HG03378 (cell line): ENCODE measurements at regions not wholly inside any gene's neighbourhood (a gene's known extent, or its start where the extent isn't known, plus 50 kb on each side); places are given as distances from the start of the nearest gene placed in this dataset.

ENCODE experiments used
- ATAC-seq: cut with Tn5 transposase; IDR thresholded peaks from one replicate; pipeline ENCODE4 v1.9.1; 2021; ENCODE audit warnings: mild to moderate bottlenecking, moderate library complexity; ENCODE audit not compliant: unreplicated experiment

DNA sequence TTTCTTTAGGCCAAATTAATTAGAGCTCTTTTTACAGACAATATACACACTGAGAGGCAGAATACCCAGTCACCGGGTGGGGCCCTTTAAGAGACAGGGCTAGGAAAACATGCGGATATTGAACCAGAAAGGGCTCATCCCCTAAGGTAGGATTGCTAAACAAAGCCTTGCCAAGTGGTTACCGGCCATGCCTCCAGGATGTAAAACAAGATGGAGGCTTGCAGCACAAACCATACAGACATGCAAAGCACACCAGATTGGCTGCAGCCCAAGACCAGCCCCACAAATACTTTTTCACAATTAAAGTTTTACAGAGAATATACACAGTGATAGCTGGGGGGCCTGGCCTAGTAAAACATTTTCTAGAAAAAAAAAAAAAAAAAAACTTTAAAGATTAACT is 210.0 kb downstream of the KLHL4 start:
- no peak for ATAC-seq

DNA sequence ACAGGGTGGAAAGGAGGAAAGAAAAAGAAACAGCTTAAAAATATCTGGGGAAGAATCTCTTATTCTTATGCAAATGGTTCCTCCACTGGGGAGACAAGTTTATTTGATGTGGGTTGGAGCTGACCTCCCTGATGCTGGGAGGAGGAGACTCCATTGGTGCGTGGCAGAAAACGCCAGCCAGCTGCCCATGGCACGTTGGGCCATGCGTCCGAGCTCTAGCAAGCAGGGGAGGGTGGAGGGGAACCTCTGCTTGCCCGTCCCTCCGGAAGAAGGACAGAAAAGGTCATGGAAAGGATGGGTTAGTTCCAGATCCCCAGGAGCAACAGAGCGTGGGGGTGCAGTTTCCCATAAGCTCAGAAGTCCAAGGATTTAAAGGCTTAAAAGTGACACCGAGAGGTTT is 210.4 kb downstream of the KLHL4 start:
- ATAC-seq = no peak

DNA sequence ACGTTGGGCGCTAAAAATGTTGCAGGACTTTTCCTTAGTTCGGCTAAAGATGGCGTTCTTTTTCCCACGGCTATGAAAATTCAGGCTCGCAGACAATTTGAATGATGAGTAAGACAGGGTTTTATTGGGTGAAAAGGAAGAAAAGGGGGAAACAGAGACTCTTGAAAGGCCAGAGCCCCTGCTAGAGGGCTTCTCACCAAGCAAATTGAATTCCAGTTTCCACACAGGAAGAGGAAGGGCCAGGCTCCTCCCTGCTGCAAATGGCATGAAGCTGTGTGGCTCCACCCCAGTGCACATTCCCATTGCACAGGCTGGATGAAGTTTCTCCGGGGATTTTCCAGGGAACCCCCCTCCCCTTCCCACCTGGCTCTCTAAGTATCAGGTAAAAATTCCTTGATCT is 210.9 kb downstream of the KLHL4 start:
- no peak for ATAC-seq

DNA sequence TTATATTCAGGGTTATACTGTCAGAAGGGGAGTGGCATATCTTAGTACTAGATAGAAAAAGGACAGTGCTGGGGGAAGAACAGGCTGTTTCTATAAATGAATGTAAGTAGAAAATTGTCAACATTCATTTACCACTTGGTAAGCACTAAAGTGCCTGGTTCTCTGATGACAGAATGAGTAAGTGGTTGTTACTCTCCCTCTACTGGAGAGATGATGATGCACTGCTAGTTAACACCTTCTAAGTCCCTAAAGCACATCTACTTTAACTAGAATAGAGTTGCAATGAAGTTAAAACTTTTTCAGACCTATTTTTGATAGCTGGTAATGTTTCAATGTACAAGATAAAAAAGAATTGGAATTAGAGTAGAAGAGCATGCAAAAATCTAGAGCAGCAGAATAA is 214.5 kb downstream of the KLHL4 start:
- no peak for ATAC-seq

DNA sequence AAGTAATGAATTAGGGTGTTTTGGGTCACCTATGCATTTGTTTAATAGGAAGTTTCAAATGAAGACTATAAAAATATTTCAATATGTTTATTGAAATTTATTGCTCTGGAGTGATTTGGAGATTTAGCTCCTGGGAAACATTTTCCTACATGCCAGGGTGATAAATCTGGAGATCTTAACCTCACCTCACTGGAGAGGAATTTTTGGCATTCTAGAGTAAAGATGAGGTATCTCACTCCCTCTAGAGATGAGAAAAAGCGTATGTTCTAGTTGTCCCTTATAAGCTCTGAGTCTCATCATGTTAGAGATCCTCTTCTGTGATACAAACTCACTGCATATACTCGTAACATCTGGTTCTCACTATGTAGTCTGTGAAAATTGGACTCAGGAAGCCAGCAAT is 219.0 kb downstream of the KLHL4 start:
- ATAC-seq = no peak

DNA sequence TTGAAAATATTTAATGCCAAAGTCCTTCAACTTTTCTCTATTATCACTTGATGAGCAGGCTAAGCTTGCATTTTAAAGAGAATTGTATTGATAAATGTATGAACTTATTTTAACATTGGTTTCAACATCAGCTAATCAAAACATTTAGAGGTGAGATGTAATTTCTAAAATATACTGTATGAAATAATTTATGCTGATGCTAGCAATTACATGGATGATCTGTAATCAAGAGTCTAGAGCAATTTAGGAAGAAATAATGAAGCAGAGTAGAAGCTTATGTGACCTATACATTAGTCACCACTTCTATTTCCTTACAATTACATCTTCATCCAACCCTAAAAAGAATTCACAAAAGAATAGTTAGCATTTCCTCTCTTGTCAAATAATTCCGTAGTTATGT is 226.8 kb downstream of the KLHL4 start:
- no peak for ATAC-seq

DNA sequence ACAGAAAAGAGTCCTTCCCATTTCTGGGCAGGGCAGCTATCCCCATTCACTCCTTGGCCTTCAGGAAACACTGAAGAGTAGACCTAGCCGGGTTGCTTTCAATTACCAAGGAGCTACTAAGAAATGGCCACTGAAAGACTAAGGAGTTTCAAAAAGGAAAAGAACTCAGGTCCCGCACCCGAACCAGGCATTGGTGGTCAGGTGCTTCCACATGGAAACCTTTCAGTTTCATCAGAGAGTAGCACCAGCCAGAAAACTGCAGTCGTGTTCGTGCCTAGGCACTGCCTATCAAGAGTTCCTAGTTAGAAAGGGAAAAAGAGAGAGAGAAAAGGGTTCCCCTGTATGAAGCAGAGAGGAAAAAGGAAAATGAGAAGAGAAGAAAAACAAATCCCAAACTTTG is 237.9 kb downstream of the KLHL4 start:
- no peak for ATAC-seq

DNA sequence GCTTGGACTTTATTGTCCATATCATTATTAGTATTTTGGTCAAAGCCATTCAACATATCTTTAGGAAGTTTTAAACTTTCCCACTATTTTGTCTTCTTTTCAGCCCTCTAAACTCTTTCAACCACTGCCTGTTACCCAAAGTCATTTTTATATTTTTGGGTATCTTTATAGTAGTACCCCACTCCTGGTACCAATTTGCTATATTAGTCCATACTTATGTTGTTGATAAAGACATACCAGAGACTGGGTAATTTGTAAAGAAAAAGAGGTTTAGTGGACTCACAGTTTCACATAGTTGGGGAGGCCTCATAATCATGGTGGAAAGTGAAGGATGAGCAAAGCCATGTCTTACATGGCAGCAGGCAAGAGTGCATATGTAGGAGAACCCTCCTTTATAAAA is 271.4 kb downstream of the KLHL4 start:
- no peak for ATAC-seq

DNA sequence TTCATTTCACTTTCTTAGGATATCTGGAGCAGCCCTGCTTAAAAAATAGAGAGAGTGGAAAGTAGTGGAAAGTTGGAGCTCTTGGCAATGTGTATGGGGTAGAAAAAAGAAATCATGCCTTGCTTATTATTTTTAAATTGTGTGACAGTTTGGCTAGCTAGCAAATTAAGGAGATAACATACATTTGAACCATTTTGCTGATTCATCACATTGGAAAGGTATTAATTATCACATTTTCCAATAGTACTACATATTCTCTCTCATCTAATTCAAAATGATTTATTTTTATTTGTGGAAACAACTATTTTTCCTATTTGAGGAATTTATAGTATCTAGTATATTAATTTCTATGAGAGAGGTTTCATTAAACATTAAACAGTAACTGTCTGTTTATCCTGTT is 280.4 kb downstream of the KLHL4 start:
- ATAC-seq = no peak

DNA sequence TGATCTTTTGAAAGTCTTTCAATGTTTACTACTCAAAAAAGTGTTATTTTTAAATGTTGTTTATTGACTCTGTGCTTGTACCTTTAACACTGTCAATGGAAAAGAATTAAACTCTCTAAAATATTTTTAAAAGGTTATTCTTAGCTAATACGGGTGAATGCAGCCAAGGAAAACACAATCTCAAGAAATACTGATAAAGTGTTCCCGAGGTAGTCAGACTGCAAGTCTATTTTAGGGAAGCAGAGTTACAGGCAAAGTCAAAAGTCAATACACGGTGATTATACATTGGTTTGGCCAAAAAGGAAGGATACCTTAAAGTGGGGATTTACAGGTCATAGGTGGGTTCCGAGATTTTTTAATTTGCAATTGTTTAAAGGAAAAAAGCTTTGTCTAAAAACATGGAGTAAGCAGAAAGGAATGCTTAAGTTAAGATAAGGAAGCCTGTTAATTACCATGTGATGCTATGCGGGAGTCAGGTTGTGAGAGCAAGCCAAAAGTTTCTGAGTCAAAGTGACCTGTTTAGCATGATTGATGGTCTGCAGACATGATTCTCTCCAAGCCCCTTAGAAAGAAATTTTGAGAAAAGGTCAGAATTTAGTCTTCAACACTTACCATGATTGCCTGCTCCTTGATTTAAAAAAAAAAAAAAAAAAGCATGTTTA is 288.4 kb downstream of the KLHL4 start:
- no peak for ATAC-seq

DNA sequence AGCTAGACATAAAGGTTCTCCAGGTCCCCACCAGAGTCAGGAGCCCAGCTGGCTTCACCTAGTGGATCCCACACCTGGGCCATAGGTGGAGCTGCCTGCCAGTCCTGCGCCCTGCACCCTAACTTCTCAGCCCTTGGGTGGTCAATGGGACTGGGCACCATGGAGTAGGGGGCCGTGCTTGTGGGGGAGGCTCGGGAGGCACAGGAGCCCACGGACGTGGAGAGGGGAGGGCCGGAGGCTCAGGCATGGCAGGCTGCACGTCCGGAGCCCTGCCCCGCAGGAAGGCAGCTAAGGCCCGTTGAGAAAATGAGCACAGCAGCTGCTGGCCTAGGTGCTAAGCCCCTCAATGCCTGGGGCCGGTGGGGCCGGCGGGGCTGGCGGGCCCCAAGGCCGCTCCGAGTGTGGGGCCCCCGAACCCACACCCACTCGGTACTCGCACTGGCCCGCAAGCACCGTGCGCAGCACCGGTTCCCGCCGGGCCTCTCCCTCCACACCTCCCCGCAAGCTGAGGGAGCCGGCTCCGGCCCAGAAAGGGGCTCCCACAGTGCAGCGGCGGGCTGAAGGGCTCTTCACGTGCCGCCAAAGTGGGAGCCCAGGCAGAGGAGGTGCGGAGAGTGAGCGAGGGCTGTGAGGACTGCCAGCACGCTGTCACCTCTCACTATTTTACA is 291.1 kb downstream of the KLHL4 start:
- ATAC-seq = no peak

DNA sequence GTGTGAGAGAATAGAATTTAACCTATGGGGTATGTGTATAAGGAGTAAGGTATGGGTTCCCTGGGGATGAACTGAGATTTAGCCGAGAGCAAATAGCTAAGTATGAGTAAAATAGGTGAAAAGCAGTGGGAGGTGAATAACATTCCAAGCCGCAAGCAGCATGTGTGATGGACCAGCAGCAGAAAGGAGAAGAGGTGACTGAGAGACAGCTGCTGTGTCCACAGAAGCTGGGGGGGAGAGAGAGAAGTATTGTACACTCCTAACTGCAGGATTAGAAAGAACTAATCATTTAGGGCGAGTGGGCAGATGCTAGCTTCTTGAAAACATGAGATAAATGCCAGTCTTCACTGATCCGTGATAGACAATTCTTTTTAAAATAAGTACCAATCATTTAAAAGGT is 296.0 kb downstream of the KLHL4 start:
- no peak for ATAC-seq

DNA sequence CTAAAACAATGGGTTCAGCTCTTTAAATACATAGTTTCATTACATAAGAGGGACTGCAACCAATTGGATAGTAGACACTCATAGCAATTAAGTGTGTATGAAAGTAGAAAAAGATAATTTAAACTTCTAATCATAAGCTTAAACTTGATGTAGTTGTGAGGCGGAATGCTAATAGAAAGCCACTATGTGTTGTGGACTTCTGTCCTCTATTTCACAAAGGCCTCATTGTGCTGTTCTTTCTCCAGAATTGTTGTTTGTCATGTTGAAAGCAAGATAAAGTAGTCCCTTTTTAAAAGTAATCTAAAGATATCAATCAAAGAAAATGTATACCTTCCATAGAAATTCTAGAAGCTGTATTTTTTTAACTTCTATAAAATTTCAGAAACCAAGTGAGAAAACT is 329.4 kb downstream of the KLHL4 start:
- ATAC-seq = no peak

DNA sequence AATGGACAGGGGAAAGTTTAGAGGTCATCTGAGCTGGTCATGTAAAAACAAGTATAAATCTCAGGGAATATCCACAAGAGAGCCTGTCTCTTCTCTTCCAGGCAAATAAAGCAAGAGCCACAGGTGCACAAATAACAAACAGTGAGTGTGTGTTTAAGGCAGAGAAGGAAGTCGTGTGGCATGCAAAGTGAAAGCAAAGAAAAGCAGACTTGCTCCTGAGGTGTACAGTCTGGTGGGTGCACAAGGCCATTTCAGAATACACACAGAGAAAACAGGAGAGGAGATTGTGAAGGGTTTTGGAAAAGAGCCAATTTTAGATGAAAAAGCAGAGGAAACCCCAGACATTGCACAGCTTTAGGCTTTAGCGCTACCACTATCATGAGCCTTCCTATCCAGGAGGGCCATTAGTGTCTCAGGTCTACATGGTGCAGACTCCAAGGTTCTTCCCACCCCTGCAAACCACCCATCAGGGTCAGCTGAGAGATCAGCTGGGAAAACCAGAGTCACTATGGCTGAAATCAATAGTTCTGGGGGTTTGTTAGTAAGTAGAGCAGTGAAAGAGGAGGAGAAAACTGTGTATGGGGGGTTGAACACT is 355.8 kb downstream of the KLHL4 start:
- ATAC-seq = no peak

DNA sequence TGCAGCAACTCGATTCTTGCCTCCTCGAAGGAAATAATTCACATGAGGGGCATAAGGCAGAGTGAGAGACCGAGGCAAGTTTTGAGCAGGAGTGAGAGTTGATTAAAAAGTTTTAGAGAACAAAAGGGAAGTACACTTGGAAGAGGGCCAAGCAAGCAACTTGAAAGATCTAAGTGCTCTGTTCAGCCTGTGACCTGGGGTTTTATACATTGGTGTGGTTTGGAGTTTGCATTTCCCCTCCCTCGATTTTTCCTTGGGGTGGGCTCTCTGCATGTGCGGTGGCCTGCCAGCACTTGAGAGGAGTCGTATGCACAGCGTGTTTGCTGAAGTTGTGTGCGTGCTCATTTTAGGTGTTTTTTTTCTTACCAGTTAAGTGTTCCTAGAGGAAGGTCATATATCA is 356.4 kb downstream of the KLHL4 start:
- no peak for ATAC-seq

DNA sequence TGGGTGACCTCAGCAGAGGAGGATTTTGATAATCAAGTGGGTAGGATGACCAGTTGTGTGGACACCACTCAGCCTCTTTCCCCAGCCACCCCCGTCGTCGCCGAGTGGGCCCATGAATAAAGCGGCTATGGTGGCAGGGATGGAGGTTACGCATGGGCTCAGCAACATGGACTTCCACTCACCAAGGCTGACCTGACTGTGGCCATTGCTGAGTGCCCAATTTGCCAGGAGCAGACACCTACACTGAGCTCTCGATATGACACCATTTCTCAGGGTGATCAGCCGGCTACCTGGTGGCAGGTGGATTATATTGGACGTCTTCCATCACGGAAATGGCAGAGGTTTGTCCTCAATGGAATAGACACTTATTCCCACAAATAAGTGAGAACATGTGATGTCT is 361.3 kb downstream of the KLHL4 start:
- no peak for ATAC-seq

DNA sequence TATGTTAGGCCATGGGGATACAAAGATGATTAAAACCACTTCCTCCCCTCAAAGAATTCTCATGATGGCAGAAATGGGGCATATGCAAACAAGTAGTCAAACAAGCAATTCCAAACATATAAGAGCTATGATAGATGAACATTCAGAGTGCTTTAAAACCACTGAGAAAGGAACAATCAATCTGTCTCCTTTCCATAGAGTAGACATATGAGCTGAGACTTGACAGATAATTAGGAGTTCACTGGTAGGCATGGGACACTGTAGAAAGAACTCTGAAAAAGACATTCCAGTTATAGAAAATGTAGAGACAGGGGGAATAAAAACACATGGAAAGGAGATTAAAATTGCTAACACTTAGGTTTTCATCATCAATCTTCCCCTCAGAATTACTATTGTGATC is 372.8 kb downstream of the KLHL4 start:
- no peak for ATAC-seq

DNA sequence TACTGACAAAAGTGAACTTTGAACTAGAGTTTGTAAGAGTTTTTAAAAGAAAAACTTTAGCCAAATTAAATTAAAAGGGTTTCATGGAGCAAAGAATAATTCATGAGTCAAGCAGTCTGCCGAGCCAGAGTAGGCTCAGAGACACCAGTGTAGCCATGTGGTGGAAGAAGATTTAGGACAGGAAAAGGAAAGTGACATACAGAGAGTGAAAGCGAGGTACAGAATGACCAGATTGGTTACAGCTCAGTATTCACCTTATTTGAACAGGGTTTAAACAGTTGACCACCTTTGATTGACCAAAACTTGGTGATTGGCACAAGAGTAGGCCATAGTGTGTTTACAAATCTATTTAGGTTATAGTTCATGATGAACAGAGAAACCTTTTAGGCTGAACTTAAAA is 377.8 kb downstream of the KLHL4 start:
- ATAC-seq = no peak

DNA sequence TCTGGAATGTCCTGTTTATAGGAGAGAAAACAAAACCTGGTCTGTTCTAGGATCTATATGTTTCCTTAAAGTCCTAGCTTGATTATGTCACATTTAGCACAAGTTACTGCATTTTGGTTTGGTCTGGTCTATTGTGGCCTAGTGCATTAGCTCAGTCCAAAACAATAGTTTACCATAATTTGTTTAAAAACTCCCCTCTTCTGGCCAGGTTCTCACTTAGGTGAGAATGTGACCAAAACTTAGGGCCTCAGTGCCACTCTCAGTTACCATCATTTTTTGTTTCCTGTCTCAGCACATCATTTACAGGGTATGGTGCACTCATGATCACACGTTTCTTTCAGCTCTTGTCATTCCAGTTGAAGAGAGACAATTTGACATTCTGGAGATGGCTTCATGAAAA is 378.5 kb downstream of the KLHL4 start:
- ATAC-seq = no peak

DNA sequence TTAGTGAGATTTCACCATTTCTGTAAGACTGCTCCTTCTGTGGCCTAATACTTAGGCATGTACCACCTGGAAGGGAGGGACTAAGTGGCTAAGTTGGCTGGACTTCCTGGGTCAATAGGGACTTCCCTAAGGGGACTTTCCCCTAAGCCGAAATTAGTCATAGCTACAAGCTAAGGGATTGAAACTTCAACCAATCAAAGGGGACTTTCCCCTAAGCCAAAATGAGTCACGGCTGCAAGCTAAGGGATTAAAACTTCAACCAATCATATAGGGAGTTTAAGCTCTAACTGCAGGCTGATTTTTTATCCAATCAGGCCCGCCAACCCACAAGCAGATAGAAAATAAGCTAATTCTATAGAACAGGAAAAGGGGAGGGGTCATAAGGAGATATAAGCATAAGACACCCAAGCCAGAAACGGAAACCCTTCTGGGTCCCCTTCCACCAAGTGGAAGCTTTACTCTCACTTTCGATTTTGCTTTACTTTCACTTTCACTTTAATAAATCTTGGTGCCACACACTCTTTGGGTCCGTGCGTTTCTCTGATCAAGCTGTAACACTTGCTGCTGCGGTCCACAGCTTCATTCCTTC is 382.8 kb downstream of the KLHL4 start:
- peak; percentile 83 for ATAC-seq

DNA sequence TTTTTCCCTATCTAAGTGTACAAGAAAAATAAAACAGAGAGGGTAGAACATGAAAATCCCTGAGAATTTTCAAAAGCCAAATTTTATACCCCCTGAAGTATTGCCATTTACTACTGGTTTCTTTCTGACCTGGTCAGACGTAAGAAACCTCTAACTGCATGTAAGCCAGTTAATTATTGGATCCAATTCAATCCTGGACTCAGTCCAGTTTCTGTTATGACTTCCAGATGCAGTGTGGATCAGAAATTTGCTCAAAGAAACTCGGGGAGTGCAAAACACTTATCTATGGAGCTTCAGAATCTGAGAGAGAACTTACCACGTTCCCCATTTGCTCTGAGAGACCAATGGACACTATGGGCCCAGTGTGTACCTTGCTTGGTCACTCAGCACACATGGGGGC is 383.5 kb downstream of the KLHL4 start:
- ATAC-seq = no peak

DNA sequence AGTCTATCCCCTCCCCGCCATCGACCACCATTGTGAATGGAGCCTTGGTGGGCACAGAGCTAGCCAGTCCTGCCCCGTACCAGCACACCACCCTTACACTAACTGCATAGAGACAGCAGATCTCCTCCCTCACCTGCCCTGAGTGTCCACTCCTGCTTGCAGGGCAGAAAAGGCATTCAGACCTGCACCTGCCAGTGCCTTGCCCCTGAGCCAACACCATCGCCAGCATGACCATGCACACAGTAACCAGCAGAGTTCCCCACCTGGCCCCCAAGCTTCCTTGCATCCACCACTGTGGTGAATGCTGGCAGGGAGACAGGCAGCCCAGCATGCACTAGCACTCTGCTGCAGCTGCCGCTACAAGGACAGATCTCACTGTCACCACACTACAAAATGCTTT is 397.1 kb downstream of the KLHL4 start:
- no peak for ATAC-seq
